ENCODE measurements at regions not wholly inside any gene's neighbourhood (a gene's known extent, or its start where the extent isn't known, plus 50 kb on each side); places are given as distances from the start of the nearest gene placed in this dataset.

GRCh38 chr10:113261611-113262091 lies 291.2 kb upstream of the HABP2 start:
- TF ChIP-seq CTCF (IDR thresholded peaks at IDR 0.05) (no peak), POLR2A (IDR thresholded peaks at IDR 0.05) (no peak)

Data from right lobe of liver (tissue), 4 donors.